Hematopoietic multipotent progenitor cell treated with erythropoietin and hydrocortisone succinate and interleukin-3 and kit ligand, for 17 days (in vitro differentiated cells): ENCODE measurements at regions not wholly inside any gene's neighbourhood (a gene's known extent, or its start where the extent isn't known, plus 50 kb on each side); places are given as distances from the start of the nearest gene placed in this dataset.
"Not testable (repeated sequence)": the region's sequence is repeated elsewhere in the genome, so short reads cannot be mapped to it uniquely, and the experiment has no call there.

ENCODE experiments used
- DNase-seq: peaks from one replicate; pipeline ENCODE4 v3.0.0-alpha.2; 2015; ENCODE audit warnings: low spot score

DNA sequence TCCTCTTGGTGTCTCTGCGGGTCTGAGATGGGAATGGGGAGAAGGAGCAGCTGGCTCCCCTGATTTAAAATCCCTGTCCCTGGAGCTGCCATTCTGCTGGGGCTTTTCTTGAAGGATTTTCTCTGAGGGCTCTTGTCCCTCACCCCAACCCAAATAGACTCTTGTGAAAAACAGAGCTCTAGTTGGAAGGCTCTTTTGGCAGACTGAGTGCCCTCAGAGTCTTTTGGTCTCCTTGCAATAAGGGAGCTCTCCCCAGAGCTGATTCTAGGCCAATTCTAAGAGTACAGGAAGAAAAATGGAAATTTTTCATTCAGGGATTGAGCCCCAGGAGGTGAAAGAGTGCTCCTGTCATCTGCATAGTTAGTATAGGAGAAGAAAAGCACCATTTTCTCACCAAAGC lies 238.3 kb downstream of the COG6 start:
- DNase-seq = no peak

DNA sequence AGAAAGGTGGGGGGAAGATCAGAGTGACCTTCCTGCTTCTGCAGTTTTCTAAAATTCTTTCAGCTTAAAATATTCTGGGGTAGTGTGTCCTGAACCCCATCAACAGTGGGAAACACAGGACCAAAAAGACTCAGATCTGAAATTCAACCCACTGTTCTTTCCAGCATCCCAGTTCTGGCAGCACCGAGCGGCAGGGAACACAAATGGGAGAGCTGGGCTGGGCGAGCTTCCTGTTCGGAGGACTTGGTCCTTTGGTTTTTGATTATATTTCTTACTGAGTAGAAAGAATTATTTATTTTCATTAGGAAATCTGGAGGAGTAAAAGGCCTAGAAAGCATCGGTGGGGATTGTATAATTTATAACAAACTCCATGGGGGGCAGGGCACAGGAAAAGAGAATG lies 239.1 kb downstream of the COG6 start:
- DNase-seq = no peak

DNA sequence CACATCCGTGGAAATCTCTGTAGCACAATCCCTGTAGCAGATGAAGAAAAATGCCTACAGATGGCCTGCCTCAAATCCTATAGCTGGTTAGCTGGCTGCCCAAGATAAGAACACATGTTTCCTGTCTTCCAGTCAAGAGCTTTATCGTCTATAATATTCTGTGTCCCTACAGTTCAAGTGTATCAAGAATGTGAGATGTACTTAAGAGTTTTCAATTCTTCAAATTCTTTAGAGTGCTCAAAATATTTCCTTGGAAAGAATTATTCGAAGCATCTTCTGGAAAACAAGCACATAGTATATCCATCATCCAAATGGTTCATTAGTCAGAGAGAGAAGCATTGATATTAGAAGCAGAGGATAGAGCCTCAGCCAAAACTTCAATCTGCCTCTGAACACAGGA lies 239.8 kb downstream of the COG6 start:
- no peak for DNase-seq

DNA sequence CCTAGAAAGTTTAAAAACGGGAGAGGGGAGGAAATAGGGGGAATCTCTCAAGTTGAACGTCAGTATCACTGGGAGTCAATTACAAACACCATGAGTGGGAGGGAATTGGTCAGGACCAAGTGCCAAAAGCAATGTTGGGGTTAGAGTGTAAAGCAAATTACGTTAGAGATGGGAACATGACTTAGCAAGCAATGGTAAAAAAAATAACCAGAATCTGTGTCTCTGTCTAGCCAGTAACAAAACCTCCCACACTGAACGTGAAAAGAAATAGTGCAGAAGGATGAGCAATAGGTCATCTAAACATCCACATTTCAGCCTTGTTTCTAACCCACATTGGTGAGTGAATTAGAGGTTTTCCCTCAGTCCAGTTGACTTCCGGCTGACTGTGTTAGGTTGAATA lies 242.2 kb downstream of the COG6 start:
- DNase-seq = no peak

DNA sequence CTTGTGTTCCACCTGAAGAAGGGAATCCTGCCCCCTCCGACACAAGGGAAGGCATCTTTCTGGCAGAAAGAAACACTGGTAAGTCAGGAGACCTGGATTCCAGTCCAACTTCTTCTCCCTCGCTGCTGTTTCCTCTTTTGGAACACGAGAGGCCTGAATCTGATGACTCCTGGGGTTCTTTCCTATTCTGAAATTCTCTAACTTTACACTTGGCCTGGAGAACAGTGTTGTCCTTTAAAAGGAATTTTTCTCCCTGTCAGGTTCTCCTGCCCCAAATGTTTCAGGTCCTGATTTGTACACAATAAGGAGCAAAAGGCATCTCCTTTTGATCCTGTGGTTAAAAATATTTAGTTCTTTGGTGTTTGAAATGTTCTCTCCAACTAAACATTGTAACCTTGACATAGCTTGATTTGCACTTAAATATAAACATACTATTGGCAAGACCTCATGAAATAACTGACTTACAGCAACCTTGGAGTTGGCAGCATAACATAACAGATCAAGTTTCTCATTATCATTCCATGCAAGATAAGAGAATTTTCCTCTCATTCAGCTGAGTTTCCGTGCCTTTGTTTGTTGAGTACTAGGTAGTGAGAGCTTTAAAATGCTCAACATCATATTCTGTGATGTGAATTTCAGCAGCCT lies 244.8 kb downstream of the COG6 start:
- DNase-seq = no peak

GRCh38 chr13:39904959-39905358 lies 249.5 kb downstream of the COG6 start:
- DNase-seq = no peak

- DNase-seq = no peak
These were observed 254.2 kb downstream of the COG6 start for GRCh38 chr13:39909634-39910033.

GRCh38 chr13:39910041-39910440 lies 254.6 kb downstream of the COG6 start:
- DNase-seq = no peak

DNA sequence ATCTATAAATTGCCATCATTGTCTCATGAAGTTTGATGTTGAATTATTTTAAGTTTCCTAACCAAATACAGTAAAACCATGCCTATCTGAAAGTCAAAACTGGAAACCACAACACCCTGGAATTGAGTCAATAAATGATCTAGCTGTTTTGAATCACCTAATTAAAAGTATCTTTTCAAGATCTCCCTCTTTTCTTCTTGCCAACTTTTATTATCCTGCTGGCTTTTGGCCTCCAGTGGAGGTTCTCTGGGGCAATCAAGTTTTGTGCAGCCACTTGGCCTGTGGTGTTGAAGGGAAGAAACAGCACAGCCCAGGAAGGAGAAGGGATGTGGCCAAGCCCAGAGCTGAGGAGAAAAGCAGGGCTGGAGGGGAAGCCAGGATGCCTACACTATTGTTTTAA lies 255.4 kb downstream of the COG6 start:
- no peak for DNase-seq

DNA sequence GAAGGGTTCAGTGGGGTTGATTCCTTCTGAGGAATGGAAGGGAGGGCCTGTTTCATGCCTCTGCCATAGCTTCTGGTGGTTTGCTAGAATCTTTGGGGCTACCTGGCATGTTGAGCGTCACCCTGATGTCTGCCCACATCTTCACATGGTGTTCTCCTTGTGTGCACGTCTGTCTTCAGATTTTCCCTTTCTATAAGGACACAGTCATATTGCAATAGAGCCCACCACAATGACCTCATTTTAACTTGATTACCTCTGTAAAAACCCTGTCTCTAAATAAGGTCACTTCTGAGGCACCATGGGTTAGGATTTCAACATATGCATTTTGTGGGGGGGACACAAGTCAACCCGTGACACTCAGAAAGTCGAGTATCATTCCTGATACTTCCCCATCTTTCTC lies 257.9 kb downstream of the COG6 start:
- DNase-seq = no peak

DNA sequence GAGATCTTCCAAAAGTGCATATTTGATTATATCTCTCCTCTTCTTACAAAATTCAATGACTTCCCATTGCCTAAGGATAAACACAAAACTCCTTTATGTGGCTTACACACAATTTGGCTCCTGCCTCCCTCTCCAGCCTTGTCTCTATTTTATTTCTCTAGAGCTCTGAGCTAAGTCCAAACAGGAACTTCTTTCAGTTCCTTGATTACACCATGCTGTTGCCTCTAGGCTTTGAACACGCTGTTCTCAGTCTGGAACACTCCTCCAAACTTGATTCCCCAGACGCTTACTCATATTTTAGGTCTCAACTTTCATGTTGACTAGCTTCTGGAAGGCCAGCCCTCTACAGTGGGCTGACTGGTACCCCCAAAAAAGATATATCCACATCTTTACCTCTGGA lies 258.5 kb downstream of the COG6 start:
- no peak for DNase-seq

- no peak for DNase-seq
These were observed 260.0 kb downstream of the COG6 start for GRCh38 chr13:39915418-39915817.

GRCh38 chr13:39916330-39916729 lies 260.9 kb downstream of the COG6 start:
- DNase-seq = no peak

DNA sequence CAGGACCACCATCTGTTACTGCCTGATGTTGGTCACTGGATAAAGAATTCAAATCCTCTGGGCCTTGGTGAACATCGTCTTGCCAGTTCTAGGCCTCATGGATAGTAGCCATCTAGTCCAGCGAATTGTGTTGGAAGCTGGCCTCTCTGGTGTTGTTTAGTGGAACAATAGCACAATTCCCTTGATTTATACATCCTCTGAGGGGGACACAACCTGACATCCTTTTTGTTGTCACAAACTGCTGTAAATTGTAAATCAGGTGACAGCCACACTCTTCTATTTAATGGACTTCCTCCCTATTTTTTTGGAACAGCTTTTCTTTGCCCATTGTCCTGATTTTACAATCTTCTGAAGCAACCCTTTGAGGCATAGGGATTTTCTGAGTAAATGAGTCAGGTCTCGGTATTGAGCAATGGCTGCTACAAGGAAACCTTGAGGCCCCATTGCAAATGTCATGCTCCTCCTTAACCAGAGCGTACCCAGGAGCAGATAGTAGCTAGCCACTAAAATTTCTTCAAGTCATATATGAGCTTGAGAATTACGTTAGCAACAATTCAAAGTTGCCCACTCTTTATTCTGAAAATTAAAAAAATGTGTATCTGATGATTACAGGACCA lies 263.3 kb downstream of the COG6 start:
- no peak for DNase-seq

- DNase-seq = no peak
These were observed 265.2 kb downstream of the COG6 start for GRCh38 chr13:39920613-39921012.

DNA sequence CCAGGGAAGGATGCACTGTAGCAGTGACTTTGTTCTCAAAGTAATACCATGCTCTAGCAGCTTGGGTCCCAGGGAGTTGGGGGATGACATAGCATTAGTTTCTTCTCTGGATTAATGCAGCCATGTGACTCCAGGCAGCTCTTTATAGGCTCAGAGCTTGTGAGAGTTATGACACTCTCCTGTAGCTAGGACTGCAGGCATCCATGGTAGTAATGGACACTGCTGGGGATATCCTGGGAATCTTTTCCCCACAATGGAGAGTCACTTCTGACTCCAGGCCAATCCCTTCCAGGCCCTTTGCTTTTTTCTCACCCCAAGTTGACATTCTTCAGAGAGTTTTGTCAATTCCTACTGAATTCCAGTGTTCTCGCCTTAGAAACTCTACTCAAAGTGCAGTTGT lies 270.9 kb downstream of the COG6 start:
- no peak for DNase-seq

GRCh38 chr13:39928261-39928660 lies 272.8 kb downstream of the COG6 start:
- no peak for DNase-seq

GRCh38 chr13:39929583-39929982 lies 274.1 kb downstream of the COG6 start:
- no peak for DNase-seq

DNA sequence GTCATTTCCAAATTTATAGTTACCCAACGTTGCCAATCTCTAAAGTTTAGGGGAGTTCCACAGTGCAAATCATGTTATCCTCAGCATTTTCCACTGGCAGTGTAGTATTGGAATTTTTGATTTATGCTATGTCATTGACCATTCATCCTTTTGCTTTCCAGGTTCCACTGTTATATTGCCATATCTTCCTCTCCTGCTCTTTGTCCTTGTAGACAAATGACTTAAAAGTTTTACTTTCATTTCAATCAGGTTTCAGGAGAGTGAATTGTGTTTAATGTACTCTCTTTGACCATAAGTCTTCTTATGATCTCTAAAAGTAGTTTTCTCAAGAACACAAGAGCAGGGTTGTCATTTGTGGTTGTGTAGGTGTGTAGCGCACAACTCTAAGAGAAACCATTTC lies 274.6 kb downstream of the COG6 start:
- no peak for DNase-seq

GRCh38 chr13:39930544-39931444 lies 275.3 kb downstream of the COG6 start:
- no peak for DNase-seq

DNA sequence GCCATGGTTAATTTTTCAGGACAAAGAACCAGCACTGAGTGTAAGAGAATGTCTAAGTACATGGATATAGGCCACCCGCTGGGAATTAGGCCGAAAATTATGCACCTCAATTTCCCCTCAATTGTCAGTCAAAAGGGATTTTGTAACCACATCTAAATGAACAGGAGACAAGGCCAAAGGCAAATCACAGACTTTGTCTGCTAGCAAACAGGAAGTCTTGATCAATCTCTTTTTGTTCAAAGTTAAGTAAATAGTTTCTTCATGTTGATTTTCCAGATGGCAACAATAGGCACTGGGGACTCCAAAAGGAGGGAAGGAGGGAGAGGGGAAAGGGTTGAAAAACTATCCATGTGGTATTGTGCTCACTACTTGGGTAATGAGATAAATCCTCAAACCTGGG lies 276.0 kb downstream of the COG6 start:
- no peak for DNase-seq

DNA sequence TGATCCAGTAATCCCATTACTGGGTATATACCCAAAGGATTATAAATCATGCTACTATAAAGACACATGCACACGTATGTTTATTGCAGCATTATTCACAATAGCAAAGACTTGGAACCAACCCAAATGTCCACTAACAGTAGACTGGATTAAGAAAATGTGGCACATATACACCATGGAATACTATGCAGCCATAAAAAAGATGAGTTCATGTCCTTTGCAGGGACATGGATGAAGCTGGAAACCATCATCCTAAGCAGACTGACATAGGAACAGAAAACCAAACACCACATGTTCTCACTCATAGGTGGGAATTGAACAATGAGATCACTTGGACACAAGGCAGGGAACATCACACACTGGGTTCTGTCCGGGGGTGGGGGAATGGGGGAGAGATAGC lies 277.1 kb downstream of the COG6 start:
- DNase-seq = not testable (repeated sequence)

- no peak for DNase-seq
These were observed 279.7 kb downstream of the COG6 start for GRCh38 chr13:39935155-39935554.
